ENCODE measurements at regions not wholly inside any gene's neighbourhood (a gene's known extent, or its start where the extent isn't known, plus 50 kb on each side); places are given as distances from the start of the nearest gene placed in this dataset.
A peak's percentile ranks its signal among the peaks of the same experiment; 100 is the strongest.

DNA sequence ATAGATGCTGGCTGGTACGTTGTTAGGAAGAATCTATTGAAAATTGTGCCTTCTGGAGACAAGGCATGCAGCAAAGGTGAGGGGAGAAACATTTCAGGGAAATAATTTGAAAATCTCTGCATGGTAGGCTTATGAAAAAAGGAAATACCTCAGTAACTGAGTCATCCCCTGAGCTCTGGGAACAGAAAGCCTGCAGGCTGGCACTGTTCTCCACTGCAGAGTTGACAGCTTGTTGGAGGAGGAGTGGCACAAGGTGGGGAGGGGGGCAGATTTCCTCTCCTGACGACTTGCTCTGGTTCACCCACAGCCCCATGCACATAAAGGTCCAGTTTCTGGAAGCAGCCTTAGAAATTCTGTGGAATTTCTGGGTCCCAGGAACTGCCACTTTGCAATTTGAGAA is 179.4 kb downstream of the ABHD5 start (continued):
- TF ChIP-seq FOSL2 (IDR thresholded peaks at IDR 0.05; ENCODE audit: borderline replicate concordance, low read depth) (peak; percentile 94), MEF2A (IDR thresholded peaks at IDR 0.05; ENCODE audit: borderline replicate concordance, low read depth) (no peak), JUND (IDR thresholded peaks at IDR 0.05) (peak; percentile 91), GABPA (IDR thresholded peaks at IDR 0.05; ENCODE audit: low read depth) (no peak), SIN3A (IDR thresholded peaks at IDR 0.05; ENCODE audit: borderline replicate concordance, low read depth, low read length) (peak; percentile 49; the same call in 1 of the 2 replicates), YY1 (IDR thresholded peaks at IDR 0.05; ENCODE audit: low read depth) (0 out of 2 replicates have a peak, but pooled peaks have one; percentile 16)
- TF ChIP-seq, protein P1, sequence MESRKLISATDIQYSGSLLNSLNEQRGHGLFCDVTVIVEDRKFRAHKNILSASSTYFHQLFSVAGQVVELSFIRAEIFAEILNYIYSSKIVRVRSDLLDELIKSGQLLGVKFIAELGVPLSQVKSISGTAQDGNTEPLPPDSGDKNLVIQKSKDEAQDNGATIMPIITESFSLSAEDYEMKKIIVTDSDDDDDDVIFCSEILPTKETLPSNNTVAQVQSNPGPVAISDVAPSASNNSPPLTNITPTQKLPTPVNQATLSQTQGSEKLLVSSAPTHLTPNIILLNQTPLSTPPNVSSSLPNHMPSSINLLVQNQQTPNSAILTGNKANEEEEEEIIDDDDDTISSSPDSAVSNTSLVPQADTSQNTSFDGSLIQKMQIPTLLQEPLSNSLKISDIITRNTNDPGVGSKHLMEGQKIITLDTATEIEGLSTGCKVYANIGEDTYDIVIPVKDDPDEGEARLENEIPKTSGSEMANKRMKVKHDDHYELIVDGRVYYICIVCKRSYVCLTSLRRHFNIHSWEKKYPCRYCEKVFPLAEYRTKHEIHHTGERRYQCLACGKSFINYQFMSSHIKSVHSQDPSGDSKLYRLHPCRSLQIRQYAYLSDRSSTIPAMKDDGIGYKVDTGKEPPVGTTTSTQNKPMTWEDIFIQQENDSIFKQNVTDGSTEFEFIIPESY (IDR thresholded peaks at IDR 0.05; ENCODE audit: borderline replicate concordance, low read depth): 0 out of 2 replicates have a peak, but pooled peaks have one; percentile 27
- TF ChIP-seq, protein P2, sequence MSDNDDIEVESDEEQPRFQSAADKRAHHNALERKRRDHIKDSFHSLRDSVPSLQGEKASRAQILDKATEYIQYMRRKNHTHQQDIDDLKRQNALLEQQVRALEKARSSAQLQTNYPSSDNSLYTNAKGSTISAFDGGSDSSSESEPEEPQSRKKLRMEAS (IDR thresholded peaks at IDR 0.05; ENCODE audit: low read depth): peak; percentile 63; the same call in 1 of the 2 replicates

DNA sequence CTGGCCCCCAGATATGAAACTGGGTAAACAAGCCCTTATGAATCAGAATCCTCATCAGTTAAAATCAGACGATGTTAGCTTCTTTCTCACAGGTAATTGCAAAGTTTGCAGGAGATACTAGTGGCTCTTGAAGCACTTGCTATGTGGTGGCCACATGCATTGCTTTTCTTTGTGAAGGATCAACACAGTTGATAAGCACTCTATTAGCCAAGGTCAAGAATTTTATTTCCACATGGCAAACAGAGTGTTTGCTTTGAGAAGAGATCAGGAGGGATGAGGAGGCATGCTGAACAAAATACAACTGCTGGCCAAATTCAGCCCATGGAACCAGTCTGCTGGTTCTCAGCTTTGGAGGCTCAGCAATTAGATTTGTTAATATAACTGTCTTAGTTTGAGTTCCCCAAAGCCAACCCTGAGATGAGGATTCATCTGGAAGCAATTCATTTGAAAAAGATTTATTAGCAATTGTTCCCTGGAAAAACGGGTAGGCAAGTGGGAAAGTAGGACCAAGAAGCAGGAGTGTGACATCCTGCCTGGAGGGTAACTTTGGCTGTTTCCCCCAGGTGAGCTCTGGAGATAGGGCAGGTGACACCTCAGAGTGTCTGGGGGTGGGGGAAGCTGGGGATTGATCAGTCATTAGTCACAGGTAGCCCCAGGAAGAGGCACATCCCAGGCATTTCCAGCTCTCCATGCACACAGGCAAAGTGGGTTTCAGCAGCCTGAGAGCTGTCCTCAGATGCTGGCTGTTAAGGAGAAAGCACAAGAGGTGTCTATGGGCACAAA is 180.3 kb downstream of the ABHD5 start:
- Histone ChIP-seq H3K27me3 (ENCODE audit: insufficient read depth) (no peaks in the 10 kb centered on the region), H3K4me3 (ENCODE audit: low read depth in 2 of 2, low read length in 1 of 2) (0 out of 4 replicates have a peak overlapping the region, but pooled peaks of 1 of the 2 experiments have one; percentile 28), H3K9ac (peak overlapping the region; percentile 70), H3K27ac (ENCODE audit: low read depth in 2 of 2, low read length in 1 of 2) (peak overlapping the region; percentile 93 to 99), H3K4me1 (ENCODE audit: control insufficient read depth in 1 of 2, insufficient read depth in 2 of 2, low read depth in 1 of 2, low read length in 1 of 2) (peaks cover 39 to 59% of the 10 kb centered on the region in 2 experiments), H2AFZ (ENCODE audit: low read depth) (no peak overlapping the region), H3K36me3 (replicated peaks in 1 of 2; ENCODE audit: control insufficient read depth in 1 of 2, insufficient read depth in 2 of 2, low read length in 1 of 2) (no peaks in the 10 kb centered on the region), H3K9me3 (no peaks in the 10 kb centered on the region), H3K4me2 (peak overlapping the region; percentile 62), H4K20me1 (ENCODE audit: insufficient read depth) (no peaks in the 10 kb centered on the region), H3K9me2 (no peaks in the 10 kb centered on the region), H3K79me2 (ENCODE audit: insufficient read depth) (peaks cover 3% of the 10 kb centered on the region; the same call in 1 of the 2 replicates), H3F3A (replicated peaks; ENCODE audit: insufficient read depth) (peaks cover 52% of the 10 kb centered on the region)
- DNase-seq: no peak
- 25% methylated on average over 2 of the region's 2 CpGs for WGBS (ENCODE audit: low lambda C conversion rate)
- ChIA-PET POLR2A (no interaction called here), CTCF (interaction anchor here (1.1 to 2.3 kb wide), 3 partner anchors 12 to 102 kb away, joined by 3 to 8 read pairs (median 3); no protein-coding TSS in a partner anchor)
- peak; percentile 40 for TF ChIP-seq TCF12 (IDR thresholded peaks at IDR 0.05)
- TF ChIP-seq, protein P3, sequence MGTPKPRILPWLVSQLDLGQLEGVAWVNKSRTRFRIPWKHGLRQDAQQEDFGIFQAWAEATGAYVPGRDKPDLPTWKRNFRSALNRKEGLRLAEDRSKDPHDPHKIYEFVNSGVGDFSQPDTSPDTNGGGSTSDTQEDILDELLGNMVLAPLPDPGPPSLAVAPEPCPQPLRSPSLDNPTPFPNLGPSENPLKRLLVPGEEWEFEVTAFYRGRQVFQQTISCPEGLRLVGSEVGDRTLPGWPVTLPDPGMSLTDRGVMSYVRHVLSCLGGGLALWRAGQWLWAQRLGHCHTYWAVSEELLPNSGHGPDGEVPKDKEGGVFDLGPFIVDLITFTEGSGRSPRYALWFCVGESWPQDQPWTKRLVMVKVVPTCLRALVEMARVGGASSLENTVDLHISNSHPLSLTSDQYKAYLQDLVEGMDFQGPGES (IDR thresholded peaks at IDR 0.05; ENCODE audit: low read depth, low read length): no peak
- TF ChIP-seq, protein P4, sequence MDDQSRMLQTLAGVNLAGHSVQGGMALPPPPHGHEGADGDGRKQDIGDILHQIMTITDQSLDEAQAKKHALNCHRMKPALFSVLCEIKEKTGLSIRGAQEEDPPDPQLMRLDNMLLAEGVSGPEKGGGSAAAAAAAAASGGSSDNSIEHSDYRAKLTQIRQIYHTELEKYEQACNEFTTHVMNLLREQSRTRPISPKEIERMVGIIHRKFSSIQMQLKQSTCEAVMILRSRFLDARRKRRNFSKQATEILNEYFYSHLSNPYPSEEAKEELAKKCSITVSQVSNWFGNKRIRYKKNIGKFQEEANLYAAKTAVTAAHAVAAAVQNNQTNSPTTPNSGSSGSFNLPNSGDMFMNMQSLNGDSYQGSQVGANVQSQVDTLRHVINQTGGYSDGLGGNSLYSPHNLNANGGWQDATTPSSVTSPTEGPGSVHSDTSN (IDR thresholded peaks at IDR 0.05): 0 out of 2 replicates have a peak, but pooled peaks have one; percentile 28
